H1 (cell line): ENCODE measurements at regions not wholly inside any gene's neighbourhood (a gene's known extent, or its start where the extent isn't known, plus 50 kb on each side); places are given as distances from the start of the nearest gene placed in this dataset.

ENCODE experiments used
- CTCF ChIA-PET: fragments of 300-600 bp; sonication (Branson Sonifier 250); formaldehyde crosslinking; loops from one replicate; lab custom pipeline; 2021; ENCODE audit not compliant: partially characterized antibody; lab: Charles Lee
- POLR2A ChIA-PET: fragments of 300-600 bp; sonication (Branson Sonifier 250); formaldehyde crosslinking; loops from one replicate; lab custom pipeline; 2021; ENCODE audit warnings: inconsistent platforms; ENCODE audit not compliant: partially characterized antibody; lab: Charles Lee
- DNase-seq, 2 experiments: peaks; one replicate each; pipeline versions ENCODE4 v3.0.0 to v3.0.0-alpha.2; 2010 to 2022; ENCODE audit warnings: low spot score in 2 of 2, low read depth in 1 of 2, mixed read lengths in 1 of 2
- FAIRE-seq: peaks from 2 replicates; lab custom pipeline; 2011; peaks lifted over from hg19 to GRCh38; lab: Jason Lieb, UNC
- H2AFZ ChIP-seq: 2 replicates; pipeline ENCODE4 v1.8.1; 2012; ENCODE audit warnings: low read length, inconsistent platforms
- H2AK5ac ChIP-seq: 2 replicates; pipeline ENCODE4 v1.6.1; 2013; ENCODE audit warnings: low read depth, low read length
- H2BK120ac ChIP-seq: replicated peaks from 2 replicates; pipeline ENCODE3; 2013; ENCODE audit warnings: low read depth, low read length, inconsistent platforms
- H2BK12ac ChIP-seq: 2 replicates; pipeline ENCODE4 v1.6.1; 2013; ENCODE audit warnings: low read depth, low read length
- H2BK15ac ChIP-seq: 2 replicates; pipeline ENCODE4 v1.6.1; 2013; ENCODE audit warnings: low read length
- H2BK20ac ChIP-seq: 2 replicates; pipeline ENCODE4 v1.6.1; 2013; ENCODE audit warnings: low read length
- H2BK5ac ChIP-seq: 2 replicates; pipeline ENCODE4 v1.6.1; 2013; ENCODE audit warnings: low read depth, low read length
- H3K14ac ChIP-seq: 2 replicates; pipeline ENCODE4 v1.6.1; 2013; ENCODE audit warnings: inconsistent platforms; ENCODE audit not compliant: insufficient read length
- H3K18ac ChIP-seq: 2 replicates; pipeline ENCODE4 v1.6.1; 2013; ENCODE audit warnings: low read length; ENCODE audit errors: extremely low read depth
- H3K23ac ChIP-seq: 2 replicates; pipeline ENCODE4 v1.6.1; 2013; ENCODE audit warnings: inconsistent platforms; ENCODE audit not compliant: insufficient read length
- H3K23me2 ChIP-seq: 2 replicates; pipeline ENCODE4 v1.6.1; 2013; ENCODE audit warnings: low read depth, low read length
- H3K27ac ChIP-seq: 2 replicates; pipeline ENCODE4 v1.6.1; 2011; ENCODE audit warnings: low read depth, low read length, inconsistent platforms
- H3K27me3 ChIP-seq, 4 experiments: replicated peaks in 1 of 4; 1 replicate in 1 of 4; 2 replicates in 3 of 4; pipeline versions ENCODE4 v1.6.1 to v1.8.1; 2011 to 2013; ENCODE audit warnings: low read length in 3 of 4, mild to moderate bottlenecking in 3 of 4, inconsistent platforms in 2 of 4, mixed read lengths in 2 of 4, moderate library complexity in 1 of 4; ENCODE audit not compliant: control insufficient read depth in 3 of 4, insufficient read depth in 3 of 4; ENCODE audit errors: extremely low read depth in 1 of 4
- H3K36me3 ChIP-seq, 4 experiments: 2 replicates each; pipeline versions ENCODE4 v1.6.1 to v1.8.1; 2011 to 2013; ENCODE audit warnings: mild to moderate bottlenecking in 4 of 4, low read length in 3 of 4, moderate library complexity in 2 of 4, control low read depth in 1 of 4, inconsistent platforms in 1 of 4; ENCODE audit not compliant: insufficient read depth in 4 of 4, control insufficient read depth in 2 of 4
- H3K4ac ChIP-seq: replicated peaks from 2 replicates; pipeline ENCODE3; 2013; ENCODE audit warnings: low read length, low read depth, mixed read lengths, inconsistent platforms; ENCODE audit not compliant: insufficient read length
- H3K4me1 ChIP-seq, 4 experiments: replicated peaks in 1 of 4; 1 replicate in 1 of 4; 2 replicates in 3 of 4; pipeline versions ENCODE4 v1.6.1 to v1.8.1; 2011 to 2013; ENCODE audit warnings: low read length in 3 of 4, inconsistent platforms in 2 of 4, mixed read lengths in 1 of 4; ENCODE audit not compliant: insufficient read depth in 4 of 4, control insufficient read depth in 3 of 4
- H3K4me2 ChIP-seq, 2 experiments: 2 replicates each; pipeline versions ENCODE4 v1.6.1 to v1.8.1; 2011 to 2013; ENCODE audit warnings: low read depth in 2 of 2, low read length in 2 of 2, control low read depth in 1 of 2, inconsistent platforms in 1 of 2, mild to moderate bottlenecking in 1 of 2; ENCODE audit not compliant: insufficient read depth in 1 of 2
- H3K4me3 ChIP-seq, 4 experiments: fragments of 200-600, 300-600 bp in 1 of 4; sonication (generic), shearing (Covaris generic), sonication (Bioruptor Twin) in 1 of 4; 2 replicates each; pipeline versions ENCODE4 v1.5.1 to v1.8.1; 2011 to 2016; ENCODE audit warnings: low read length in 4 of 4, low read depth in 3 of 4, control low read depth in 2 of 4, inconsistent platforms in 2 of 4, mild to moderate bottlenecking in 2 of 4, mixed read lengths in 1 of 4, moderate library complexity in 1 of 4; ENCODE audit not compliant: insufficient read depth in 2 of 4; ENCODE audit errors: extremely low read depth in 1 of 4
- H3K56ac ChIP-seq: replicated peaks from 2 replicates; pipeline ENCODE3; 2013; ENCODE audit warnings: low read depth, mild to moderate bottlenecking, mixed read lengths, low read length, inconsistent platforms; ENCODE audit not compliant: insufficient read length
- H3K79me1 ChIP-seq: 2 replicates; pipeline ENCODE4 v1.6.1; 2013; ENCODE audit warnings: low read depth, low read length, control low read depth
- H3K79me2 ChIP-seq, 2 experiments: 2 replicates each; pipeline versions ENCODE4 v1.6.1 to v1.8.1; 2012 to 2013; ENCODE audit warnings: low read length in 2 of 2, mild to moderate bottlenecking in 2 of 2, inconsistent platforms in 1 of 2; ENCODE audit not compliant: insufficient read depth in 2 of 2, control insufficient read depth in 1 of 2
- H3K9ac ChIP-seq, 4 experiments: replicated peaks in 1 of 4; 1 replicate in 1 of 4; 2 replicates in 3 of 4; pipeline versions ENCODE4 v1.6.1 to v1.8.1; 2011 to 2013; ENCODE audit warnings: low read depth in 3 of 4, low read length in 3 of 4, control low read depth in 2 of 4, mild to moderate bottlenecking in 2 of 4, moderate library complexity in 2 of 4, inconsistent platforms in 1 of 4; ENCODE audit errors: extremely low read depth in 1 of 4
- H3K9me3 ChIP-seq, 2 experiments: 2 replicates each; pipeline versions ENCODE4 v1.6.1 to v1.8.1; 2012 to 2013; ENCODE audit warnings: mild to moderate bottlenecking in 2 of 2, moderate library complexity in 2 of 2, control low read depth in 1 of 2, inconsistent platforms in 1 of 2, low read depth in 1 of 2, low read length in 1 of 2, mixed read lengths in 1 of 2; ENCODE audit not compliant: insufficient read depth in 2 of 2
- H4K20me1 ChIP-seq, 2 experiments: replicated peaks in 1 of 2; 2 replicates each; pipeline versions ENCODE3 to v1.8.1; 2011 to 2013; ENCODE audit warnings: inconsistent platforms in 2 of 2, low read length in 2 of 2, mild to moderate bottlenecking in 1 of 2; ENCODE audit not compliant: insufficient read depth in 2 of 2, control insufficient read depth in 1 of 2
- H4K5ac ChIP-seq: 2 replicates; pipeline ENCODE4 v1.6.1; 2013; ENCODE audit warnings: low read length, low read depth, mixed read lengths, inconsistent platforms; ENCODE audit not compliant: insufficient read length
- H4K8ac ChIP-seq: 2 replicates; pipeline ENCODE4 v1.8.0; 2013; ENCODE audit warnings: mild to moderate bottlenecking, moderate library complexity, low read length, inconsistent platforms; ENCODE audit not compliant: insufficient read depth; ENCODE audit errors: extremely low read depth
- H4K91ac ChIP-seq: replicated peaks from 2 replicates; pipeline ENCODE3; 2013; ENCODE audit warnings: low read length, mixed read lengths, inconsistent platforms; ENCODE audit not compliant: insufficient read length
- ATF3 ChIP-seq: IDR thresholded peaks from 2 replicates; pipeline ENCODE4 v1.6.1; 2011; ENCODE audit warnings: low read depth, mild to moderate bottlenecking, low read length; ENCODE audit not compliant: insufficient read depth
- CEBPB ChIP-seq: IDR thresholded peaks from 2 replicates; pipeline ENCODE4 v1.6.1; 2012; ENCODE audit warnings: low read depth, low read length
- CREB1 ChIP-seq: IDR thresholded peaks from 2 replicates; pipeline ENCODE4 v1.6.1; 2012; ENCODE audit warnings: inconsistent platforms
- JUN ChIP-seq: IDR thresholded peaks from 2 replicates; pipeline ENCODE4 v1.6.1; 2011; ENCODE audit warnings: low read depth, mild to moderate bottlenecking, improper control_type of control experiment, low read length
- NRF1 ChIP-seq: IDR thresholded peaks from 2 replicates; pipeline ENCODE4 v1.6.1; 2011; ENCODE audit warnings: mild to moderate bottlenecking, low read depth, low read length, improper control_type of control experiment
- POLR2A ChIP-seq, 2 experiments: IDR thresholded peaks; 1 replicate in 1 of 2; 2 replicates in 1 of 2; pipeline ENCODE4 v1.6.1; 2011; ENCODE audit warnings: low read depth in 2 of 2, low read length in 2 of 2, mild to moderate bottlenecking in 2 of 2; ENCODE audit errors: control extremely low read depth in 1 of 2
- POLR2AphosphoS5 ChIP-seq: IDR thresholded peaks from 2 replicates; pipeline ENCODE4 v1.6.1; 2011; ENCODE audit warnings: low read depth, low read length
- SUZ12 ChIP-seq: fragments of 200-600 bp; sonication (generic); IDR thresholded peaks from 2 replicates; pipeline ENCODE4 v1.6.1; 2012; ENCODE audit warnings: mild to moderate bottlenecking, inconsistent platforms, low read length, moderate library complexity, mixed read lengths
- TBP ChIP-seq: IDR thresholded peaks from 2 replicates; pipeline ENCODE4 v1.6.1; 2011; ENCODE audit warnings: low read depth, low read length, improper control_type of control experiment
- WGBS, 2 experiments: shearing (Covaris generic) in 1 of 2; methylation state at CpG; one replicate each; pipeline versions ENCODE4 v1.1.6 to v1.1.7; 2013 to 2015; ENCODE audit warnings: low lambda C conversion rate in 2 of 2, mixed read lengths in 2 of 2, inconsistent platforms in 1 of 2, low coverage in 1 of 2, missing lambda C conversion rate in 1 of 2; ENCODE audit not compliant: insufficient replicate concordance in 2 of 2, insufficient coverage in 1 of 2, insufficient read length in 1 of 2; ENCODE audit errors: extremely low coverage in 1 of 2, missing lambda C conversion rate in 1 of 2; 5-methylcytosine and 5-hydroxymethylcytosine counted together

GRCh38 chr20:29741594-29741893, 1515.9 kb upstream of the DEFB115 start:
- POLR2A ChIA-PET, result no interaction called here
- H3K9me3 ChIP-seq, result peaks cover 23 to 73% of the 10 kb centered on the region in 2 experiments; a peak in 3 of 4 replicates
- FAIRE-seq, result no peak

More at GRCh38 chr20:29741594-29741893, 1515.9 kb upstream of the DEFB115 start:
- Histone ChIP-seq H3K4me2 (no peak overlapping the region), H3K27me3 (no peaks in the 10 kb centered on the region), H2BK20ac (no peak overlapping the region), H2AK5ac (no peak overlapping the region), H3K79me1 (no peaks in the 10 kb centered on the region), H3K9ac (no peak overlapping the region), H3K36me3 (no peaks in the 10 kb centered on the region; a peak in 1 of 8 replicates), H3K56ac (no peak overlapping the region), H3K18ac (no peak overlapping the region), H3K23me2 (no peaks in the 10 kb centered on the region), H2BK15ac (no peak overlapping the region), H3K4ac (no peak overlapping the region), H4K20me1 (no peaks in the 10 kb centered on the region), H3K27ac (no peak overlapping the region), H4K5ac (no peak overlapping the region), H3K14ac (no peak overlapping the region), H3K4me1 (no peaks in the 10 kb centered on the region), H2BK120ac (no peak overlapping the region), H2BK5ac (no peak overlapping the region), H3K4me3 (no peak overlapping the region), H4K8ac (no peak overlapping the region), H3K79me2 (no peaks in the 10 kb centered on the region), H3K23ac (no peak overlapping the region), H2BK12ac (no peak overlapping the region), H4K91ac (no peak overlapping the region), H2AFZ (no peak overlapping the region)
- DNase-seq, result no peak
- TF ChIP-seq JUN (no peak), CREB1 (no peak), POLR2AphosphoS5 (no peak), ATF3 (no peak), POLR2A (IDR thresholded peaks at IDR 0.05; ENCODE audit: control extremely low read depth in 1 of 2, low read depth in 2 of 2, low read length in 2 of 2) (no peak), SUZ12 (no peak), CEBPB (no peak), TBP (no peak), NRF1 (no peak)
- 91% methylated on average over 6 of the region's 13 CpGs; no CpG with 5 or more reads in 1 of the 2 experiments for WGBS, 2 experiments
- CTCF ChIA-PET, result no interaction called here
